ENCODE measurements at regions not wholly inside any gene's neighbourhood (a gene's known extent, or its start where the extent isn't known, plus 50 kb on each side); places are given as distances from the start of the nearest gene placed in this dataset.

GRCh38 chr1:25024615-25025350 is 94.7 kb upstream of the RUNX3 start:
- no peak for DNase-seq (ENCODE audit: extremely low spot score)
- POLR2A ChIA-PET: interaction anchor here (1.1 kb wide), 1 partner anchor 60 kb away, joined by 3 read pairs; no protein-coding TSS in a partner anchor
- TF ChIP-seq CTCF (IDR thresholded peaks at IDR 0.05; ENCODE audit: control extremely low read depth, extremely low read depth, low read depth, missing control alignments): no peak
- CTCF ChIA-PET: interaction anchor here (0.8 to 5.7 kb wide), 7 partner anchors 9 to 177 kb away, joined by 3 to 74 read pairs (median 4); no protein-coding TSS in a partner anchor

GRCh38 chr1:25023826-25024225 is 93.8 kb upstream of the RUNX3 start:
- no peak for DNase-seq (ENCODE audit: extremely low spot score)
- ChIA-PET CTCF (interaction anchor here (0.8 to 5.7 kb wide), 7 partner anchors 10 to 176 kb away, joined by 3 to 74 read pairs (median 4); no protein-coding TSS in a partner anchor), POLR2A (no interaction called here)
- no peak for TF ChIP-seq CTCF (IDR thresholded peaks at IDR 0.05; ENCODE audit: control extremely low read depth, extremely low read depth, low read depth, missing control alignments)

- no peak for DNase-seq (ENCODE audit: extremely low spot score)
- CTCF ChIA-PET: interaction anchor here (1.1 to 5.7 kb wide), 3 partner anchors 11 to 56 kb away, joined by 5 to 74 read pairs (median 6); no protein-coding TSS in a partner anchor
- TF ChIP-seq CTCF (IDR thresholded peaks at IDR 0.05; ENCODE audit: control extremely low read depth, extremely low read depth, low read depth, missing control alignments): no peak
- POLR2A ChIA-PET: interaction anchor here (1.1 to 1.5 kb wide), 6 partner anchors 9 to 63 kb away, joined by 3 to 11 read pairs (median 8); no protein-coding TSS in a partner anchor
These were observed 93.1 kb upstream of the RUNX3 start for GRCh38 chr1:25023190-25023578.

- ChIA-PET CTCF (interaction anchor here (0.7 to 5.7 kb wide), 7 partner anchors 11 to 66 kb away, joined by 3 to 74 read pairs (median 3); no protein-coding TSS in a partner anchor), POLR2A (interaction anchor here (0.5 to 1.5 kb wide), 16 partner anchors 10 to 215 kb away, joined by 3 to 11 read pairs (median 4); partner anchors contain the start of gene RUNX3)
- peak; percentile 89 for DNase-seq (ENCODE audit: extremely low spot score)
- no peak for TF ChIP-seq CTCF (IDR thresholded peaks at IDR 0.05; ENCODE audit: control extremely low read depth, extremely low read depth, low read depth, missing control alignments)
These were observed 92.5 kb upstream of the RUNX3 start for GRCh38 chr1:25022361-25023189.

- ChIA-PET POLR2A (interaction anchor here (0.5 to 1.5 kb wide), 15 partner anchors 10 to 215 kb away, joined by 3 to 11 read pairs (median 4); partner anchors contain the start of gene RUNX3), CTCF (interaction anchor here (0.7 to 5.7 kb wide), 6 partner anchors 16 to 66 kb away, joined by 3 to 74 read pairs (median 3); no protein-coding TSS in a partner anchor)
- peak; percentile 13 for TF ChIP-seq CTCF (IDR thresholded peaks at IDR 0.05; ENCODE audit: control extremely low read depth, extremely low read depth, low read depth, missing control alignments)
- DNase-seq (ENCODE audit: extremely low spot score): no peak
These were observed 91.6 kb upstream of the RUNX3 start for GRCh38 chr1:25021591-25022215.
